ENCODE measurements at regions not wholly inside any gene's neighbourhood (a gene's known extent, or its start where the extent isn't known, plus 50 kb on each side); places are given as distances from the start of the nearest gene placed in this dataset.
"Not testable (repeated sequence)": the region's sequence is repeated elsewhere in the genome, so short reads cannot be mapped to it uniquely, and the experiment has no call there.

- ATAC-seq (replicated peaks; ENCODE audit: extremely low read depth, poor library complexity, severe bottlenecking) (no peak), DNase-seq (ENCODE audit: low spot score in 2 of 2) (no peak)
- peaks cover 18% of the 10 kb centered on the region for H3K9me3 Mint-ChIP-seq
- no peaks in the 10 kb centered on the region for H3K36me3 Mint-ChIP-seq (ENCODE audit: insufficient read depth)
- no peak overlapping the region for H3K4me3 Mint-ChIP-seq
- H3K27ac Mint-ChIP-seq (ENCODE audit: low read depth): no peak overlapping the region
- H3K27me3 Mint-ChIP-seq: no peaks in the 10 kb centered on the region
- H3K4me1 Mint-ChIP-seq: no peaks in the 10 kb centered on the region
Observed at GRCh38 chr6:80618953-80619352, 512.5 kb downstream of the BCKDHB start.

GRCh38 chr6:80610846-80611245 is 504.4 kb downstream of the BCKDHB start:
- peaks cover 20% of the 10 kb centered on the region for H3K9me3 Mint-ChIP-seq
- ATAC-seq (replicated peaks; ENCODE audit: extremely low read depth, poor library complexity, severe bottlenecking): no peak
- H3K4me1 Mint-ChIP-seq: no peaks in the 10 kb centered on the region
- H3K27ac Mint-ChIP-seq (ENCODE audit: low read depth): no peak overlapping the region
- no peak for DNase-seq (ENCODE audit: low spot score in 2 of 2)
- no peaks in the 10 kb centered on the region for H3K36me3 Mint-ChIP-seq (ENCODE audit: insufficient read depth)
- no peak overlapping the region for H3K4me3 Mint-ChIP-seq
- H3K27me3 Mint-ChIP-seq: no peaks in the 10 kb centered on the region

- Mint-ChIP-seq H3K27ac (ENCODE audit: low read depth) (no peak overlapping the region), H3K4me1 (no peaks in the 10 kb centered on the region), H3K9me3 (peaks cover 7% of the 10 kb centered on the region), H3K36me3 (ENCODE audit: insufficient read depth) (no peaks in the 10 kb centered on the region), H3K4me3 (no peak overlapping the region), H3K27me3 (peaks cover 13% of the 10 kb centered on the region)
- no peak for DNase-seq (ENCODE audit: low spot score in 2 of 2)
- ATAC-seq (replicated peaks; ENCODE audit: extremely low read depth, poor library complexity, severe bottlenecking): no peak
Observed at GRCh38 chr6:80608881-80609280, 502.4 kb downstream of the BCKDHB start.

GRCh38 chr6:80607811-80608391 is 501.4 kb downstream of the BCKDHB start:
- Mint-ChIP-seq H3K9me3 (peaks cover under 1% of the 10 kb centered on the region), H3K27ac (ENCODE audit: low read depth) (no peak overlapping the region), H3K4me1 (no peaks in the 10 kb centered on the region), H3K4me3 (no peak overlapping the region), H3K27me3 (peaks cover 13% of the 10 kb centered on the region), H3K36me3 (ENCODE audit: insufficient read depth) (no peaks in the 10 kb centered on the region)
- DNase-seq (ENCODE audit: low spot score in 2 of 2) (no peak), ATAC-seq (replicated peaks; ENCODE audit: extremely low read depth, poor library complexity, severe bottlenecking) (no peak)

GRCh38 chr6:80605165-80605989 is 498.9 kb downstream of the BCKDHB start:
- no peaks in the 10 kb centered on the region for H3K4me1 Mint-ChIP-seq
- no peaks in the 10 kb centered on the region for H3K36me3 Mint-ChIP-seq (ENCODE audit: insufficient read depth)
- peaks cover 13% of the 10 kb centered on the region for H3K27me3 Mint-ChIP-seq
- no peak overlapping the region for H3K4me3 Mint-ChIP-seq
- DNase-seq (ENCODE audit: low spot score in 2 of 2) (no peak), ATAC-seq (replicated peaks; ENCODE audit: extremely low read depth, poor library complexity, severe bottlenecking) (no peak)
- no peak overlapping the region for H3K27ac Mint-ChIP-seq (ENCODE audit: low read depth)
- H3K9me3 Mint-ChIP-seq: no peaks in the 10 kb centered on the region

GRCh38 chr6:80603679-80604078 is 497.2 kb downstream of the BCKDHB start:
- Mint-ChIP-seq H3K27ac (ENCODE audit: low read depth) (no peak overlapping the region), H3K27me3 (peaks cover 13% of the 10 kb centered on the region), H3K36me3 (ENCODE audit: insufficient read depth) (no peaks in the 10 kb centered on the region), H3K4me1 (no peaks in the 10 kb centered on the region), H3K9me3 (no peaks in the 10 kb centered on the region), H3K4me3 (no peak overlapping the region)
- DNase-seq (ENCODE audit: low spot score in 2 of 2): no peak
- no peak for ATAC-seq (replicated peaks; ENCODE audit: extremely low read depth, poor library complexity, severe bottlenecking)

- Mint-ChIP-seq H3K27me3 (no peaks in the 10 kb centered on the region), H3K4me1 (no peaks in the 10 kb centered on the region), H3K36me3 (ENCODE audit: insufficient read depth) (no peaks in the 10 kb centered on the region), H3K4me3 (no peak overlapping the region), H3K9me3 (peaks cover 5% of the 10 kb centered on the region), H3K27ac (ENCODE audit: low read depth) (no peak overlapping the region)
- DNase-seq (ENCODE audit: low spot score in 2 of 2): no peak
- no peak for ATAC-seq (replicated peaks; ENCODE audit: extremely low read depth, poor library complexity, severe bottlenecking)
Observed at GRCh38 chr6:80594461-80594860, 488.0 kb downstream of the BCKDHB start.

GRCh38 chr6:80592436-80592835 is 486.0 kb downstream of the BCKDHB start:
- Mint-ChIP-seq H3K9me3 (peaks cover 6% of the 10 kb centered on the region), H3K36me3 (ENCODE audit: insufficient read depth) (no peaks in the 10 kb centered on the region), H3K27me3 (no peaks in the 10 kb centered on the region), H3K27ac (ENCODE audit: low read depth) (no peak overlapping the region), H3K4me3 (no peak overlapping the region), H3K4me1 (no peaks in the 10 kb centered on the region)
- DNase-seq (ENCODE audit: low spot score in 2 of 2): no peak
- ATAC-seq (replicated peaks; ENCODE audit: extremely low read depth, poor library complexity, severe bottlenecking): no peak

GRCh38 chr6:80586242-80586641 is 479.8 kb downstream of the BCKDHB start:
- Mint-ChIP-seq H3K36me3 (ENCODE audit: insufficient read depth) (no peaks in the 10 kb centered on the region), H3K27me3 (no peaks in the 10 kb centered on the region), H3K4me1 (no peaks in the 10 kb centered on the region), H3K4me3 (no peak overlapping the region), H3K27ac (ENCODE audit: low read depth) (no peak overlapping the region), H3K9me3 (peaks cover 24% of the 10 kb centered on the region)
- ATAC-seq (replicated peaks; ENCODE audit: extremely low read depth, poor library complexity, severe bottlenecking) (no peak), DNase-seq (ENCODE audit: low spot score in 2 of 2) (no peak)

- DNase-seq (ENCODE audit: low spot score in 2 of 2) (no peak), ATAC-seq (replicated peaks; ENCODE audit: extremely low read depth, poor library complexity, severe bottlenecking) (no peak)
- Mint-ChIP-seq H3K27ac (ENCODE audit: low read depth) (no peak overlapping the region), H3K9me3 (peaks cover 11% of the 10 kb centered on the region), H3K4me1 (no peaks in the 10 kb centered on the region), H3K4me3 (no peak overlapping the region), H3K27me3 (no peaks in the 10 kb centered on the region), H3K36me3 (ENCODE audit: insufficient read depth) (no peaks in the 10 kb centered on the region)
Observed at GRCh38 chr6:80579391-80580023, 473.0 kb downstream of the BCKDHB start.

- H3K36me3 Mint-ChIP-seq (ENCODE audit: insufficient read depth); ATAC-seq (replicated peaks; ENCODE audit: extremely low read depth, poor library complexity, severe bottlenecking); H3K27ac Mint-ChIP-seq (ENCODE audit: low read depth); H3K9me3 Mint-ChIP-seq; H3K4me3 Mint-ChIP-seq; DNase-seq (ENCODE audit: low spot score in 2 of 2); H3K4me1 Mint-ChIP-seq; H3K27me3 Mint-ChIP-seq: not testable (repeated sequence)
Observed at GRCh38 chr6:80573320-80573719, 466.8 kb downstream of the BCKDHB start.

GRCh38 chr6:80566361-80566760 is 459.9 kb downstream of the BCKDHB start:
- no peak overlapping the region for H3K4me3 Mint-ChIP-seq
- no peaks in the 10 kb centered on the region for H3K4me1 Mint-ChIP-seq
- no peak for DNase-seq (ENCODE audit: low spot score in 2 of 2)
- no peak overlapping the region for H3K27ac Mint-ChIP-seq (ENCODE audit: low read depth)
- no peaks in the 10 kb centered on the region for H3K27me3 Mint-ChIP-seq
- H3K36me3 Mint-ChIP-seq (ENCODE audit: insufficient read depth): no peaks in the 10 kb centered on the region
- no peak for ATAC-seq (replicated peaks; ENCODE audit: extremely low read depth, poor library complexity, severe bottlenecking)
- no peaks in the 10 kb centered on the region for H3K9me3 Mint-ChIP-seq

Data from central memory CD8-positive, alpha-beta T cell (primary cell).